Neural crest cell (in vitro differentiated cells): ENCODE measurements at regions not wholly inside any gene's neighbourhood (a gene's known extent, or its start where the extent isn't known, plus 50 kb on each side); places are given as distances from the start of the nearest gene placed in this dataset.
"Not testable (repeated sequence)": the region's sequence is repeated elsewhere in the genome, so short reads cannot be mapped to it uniquely, and the experiment has no call there.

ENCODE experiments used
- DNase-seq: peaks from one replicate; pipeline ENCODE4 v3.0.0; 2021; ENCODE audit warnings: low read depth, mixed read lengths, low spot score
- H3K27ac Mint-ChIP-seq: one replicate; pipeline ENCODE4 v1.8.0; 2021; ENCODE audit warnings: mild to moderate bottlenecking, mixed read lengths; ENCODE audit not compliant: unreplicated experiment
- H3K27me3 Mint-ChIP-seq: 2 replicates; pipeline ENCODE4 v1.8.0; 2021; ENCODE audit warnings: low read depth, mild to moderate bottlenecking, mixed read lengths
- H3K36me3 Mint-ChIP-seq: 2 replicates; pipeline ENCODE4 v1.8.0; 2021; ENCODE audit warnings: low read depth, mild to moderate bottlenecking, mixed read lengths
- H3K4me1 Mint-ChIP-seq: 2 replicates; pipeline ENCODE4 v1.8.0; 2021; ENCODE audit warnings: mixed read lengths
- H3K4me3 Mint-ChIP-seq: one replicate; pipeline ENCODE4 v1.8.0; 2021; ENCODE audit warnings: mild to moderate bottlenecking, mixed read lengths
- H3K9me3 Mint-ChIP-seq: 2 replicates; pipeline ENCODE4 v1.8.0; 2021; ENCODE audit warnings: mixed read lengths
- CTCF ChIP-seq: fragments of 200-600 bp; sonication (generic); conservative IDR thresholded peaks from 2 replicates; pipeline ENCODE4 v1.5.0; 2021; ENCODE audit warnings: antibody characterized with exemption, mild to moderate bottlenecking

- H3K27ac Mint-ChIP-seq = no peak overlapping the region
- no peaks in the 10 kb centered on the region for H3K9me3 Mint-ChIP-seq
- no peaks in the 10 kb centered on the region for H3K4me1 Mint-ChIP-seq
- no peak for TF ChIP-seq CTCF
- H3K27me3 Mint-ChIP-seq = no peaks in the 10 kb centered on the region
- no peak overlapping the region for H3K4me3 Mint-ChIP-seq
- no peak for DNase-seq
- no peaks in the 10 kb centered on the region for H3K36me3 Mint-ChIP-seq
Observed at GRCh38 chrX:94686071-94686470, 1012.1 kb downstream of the FAM133A start.

DNA sequence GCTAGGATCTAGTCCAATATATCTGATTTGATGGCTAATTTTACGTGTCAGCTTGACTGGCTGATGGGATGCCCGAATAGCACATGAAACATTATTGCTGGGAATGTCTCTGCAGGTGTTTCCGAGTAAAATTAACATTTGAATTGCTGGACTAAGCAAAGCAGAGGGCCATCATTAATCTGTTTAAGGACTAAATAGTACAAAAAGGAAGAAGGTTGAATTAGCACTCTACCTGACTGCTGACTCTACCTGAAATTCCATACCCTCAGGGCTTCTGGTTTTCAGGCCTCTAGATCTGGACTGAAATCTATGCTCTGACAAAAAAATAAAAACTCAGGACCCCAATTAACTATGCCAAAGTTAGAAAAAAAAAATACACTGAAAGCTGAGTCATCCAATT is 1021.9 kb downstream of the FAM133A start:
- no peak for TF ChIP-seq CTCF
- DNase-seq = no peak
- Mint-ChIP-seq H3K27me3 (peaks cover 9% of the 10 kb centered on the region), H3K36me3 (no peaks in the 10 kb centered on the region), H3K4me3 (no peak overlapping the region), H3K27ac (no peak overlapping the region), H3K9me3 (no peaks in the 10 kb centered on the region), H3K4me1 (no peaks in the 10 kb centered on the region)

GRCh38 chrX:94704348-94705256 is 1030.6 kb downstream of the FAM133A start:
- not testable (repeated sequence) for DNase-seq, H3K36me3 Mint-ChIP-seq, H3K27ac Mint-ChIP-seq, H3K4me1 Mint-ChIP-seq, H3K4me3 Mint-ChIP-seq, H3K9me3 Mint-ChIP-seq
- peaks cover 46% of the 10 kb centered on the region for H3K27me3 Mint-ChIP-seq

DNA sequence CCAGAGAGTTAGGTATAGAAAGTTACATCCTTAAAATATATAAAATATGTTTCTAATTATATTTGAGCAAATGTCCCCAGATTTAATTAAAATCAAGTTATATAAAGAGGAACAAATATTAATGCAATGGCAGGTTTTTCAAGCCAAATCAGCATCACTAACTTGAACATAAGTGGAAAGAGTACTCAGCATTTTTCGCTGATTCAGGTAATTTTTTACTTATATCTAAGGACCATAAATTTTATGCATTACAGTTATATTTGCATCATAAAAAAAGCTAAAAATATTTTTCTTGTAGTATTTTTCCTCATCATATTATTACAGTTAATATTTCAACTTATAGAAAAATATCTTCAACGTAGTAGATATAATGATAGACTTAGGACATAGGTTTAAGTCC is 1047.4 kb downstream of the FAM133A start:
- no peak overlapping the region for H3K4me3 Mint-ChIP-seq
- no peaks in the 10 kb centered on the region for H3K9me3 Mint-ChIP-seq
- H3K36me3 Mint-ChIP-seq = no peaks in the 10 kb centered on the region
- no peak for TF ChIP-seq CTCF
- H3K4me1 Mint-ChIP-seq = no peaks in the 10 kb centered on the region
- H3K27ac Mint-ChIP-seq = no peak overlapping the region
- no peaks in the 10 kb centered on the region for H3K27me3 Mint-ChIP-seq
- no peak for DNase-seq

- Mint-ChIP-seq H3K36me3 (no peaks in the 10 kb centered on the region), H3K4me1 (no peaks in the 10 kb centered on the region), H3K27ac (no peak overlapping the region), H3K4me3 (no peak overlapping the region), H3K9me3 (no peaks in the 10 kb centered on the region), H3K27me3 (no peaks in the 10 kb centered on the region)
- DNase-seq = no peak
- no peak for TF ChIP-seq CTCF
Observed at GRCh38 chrX:94722578-94722977, 1048.6 kb downstream of the FAM133A start.

DNA sequence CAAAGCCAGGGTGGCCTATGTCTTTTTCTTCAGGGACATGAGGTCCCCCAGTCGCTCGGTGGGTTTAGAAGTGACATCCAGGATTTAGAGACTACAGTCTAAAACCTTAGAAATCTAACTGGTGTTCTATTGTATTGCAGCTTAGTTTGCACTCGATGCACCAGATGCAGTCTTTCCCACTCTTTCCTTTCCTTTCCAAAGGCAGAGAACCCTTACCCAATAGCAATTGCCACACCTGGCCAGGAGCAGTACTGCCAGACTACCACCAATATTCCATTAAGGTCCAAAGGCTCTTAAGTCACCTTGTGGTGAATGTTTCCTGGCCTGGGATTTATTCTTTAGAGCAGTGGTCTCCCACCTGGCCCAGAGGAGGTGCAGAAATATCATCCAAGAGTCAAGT is 1068.8 kb downstream of the FAM133A start:
- no peaks in the 10 kb centered on the region for H3K27me3 Mint-ChIP-seq
- H3K4me3 Mint-ChIP-seq = no peak overlapping the region
- no peaks in the 10 kb centered on the region for H3K4me1 Mint-ChIP-seq
- H3K27ac Mint-ChIP-seq = no peak overlapping the region
- DNase-seq = no peak
- TF ChIP-seq CTCF = no peak
- no peaks in the 10 kb centered on the region for H3K36me3 Mint-ChIP-seq
- H3K9me3 Mint-ChIP-seq = peaks cover 2% of the 10 kb centered on the region
